ENCODE measurements at regions not wholly inside any gene's neighbourhood (a gene's known extent, or its start where the extent isn't known, plus 50 kb on each side); places are given as distances from the start of the nearest gene placed in this dataset.

- DNase-seq (ENCODE audit: low spot score), result peak; percentile 28
Measured at GRCh38 chr10:110413903-110414547, 83.7 kb upstream of the DUSP5 start.

- DNase-seq (ENCODE audit: low spot score), result peak; percentile 68
Measured at GRCh38 chr10:110414548-110415309, 83.0 kb upstream of the DUSP5 start.

- no peak for DNase-seq (ENCODE audit: low spot score)
Measured at GRCh38 chr10:110415809-110416208, 81.9 kb upstream of the DUSP5 start.

- DNase-seq (ENCODE audit: low spot score), result peak; percentile 83
Measured at GRCh38 chr10:110416776-110417711, 80.7 kb upstream of the DUSP5 start.

- no peak for DNase-seq (ENCODE audit: low spot score)
Measured at GRCh38 chr10:110418218-110418617, 79.5 kb upstream of the DUSP5 start.

GRCh38 chr10:110419265-110419664 lies 78.4 kb upstream of the DUSP5 start:
- no peak for DNase-seq (ENCODE audit: low spot score)

GRCh38 chr10:110420401-110421193 lies 77.1 kb upstream of the DUSP5 start:
- peak; percentile 86 for DNase-seq (ENCODE audit: low spot score)

- no peak for DNase-seq (ENCODE audit: low spot score)
Measured at GRCh38 chr10:110421512-110422138, 76.1 kb upstream of the DUSP5 start.

GRCh38 chr10:110422548-110422947 lies 75.2 kb upstream of the DUSP5 start:
- no peak for DNase-seq (ENCODE audit: low spot score)

- DNase-seq (ENCODE audit: low spot score), result no peak
Measured at GRCh38 chr10:110423650-110424049, 74.1 kb upstream of the DUSP5 start.

- no peak for DNase-seq (ENCODE audit: low spot score)
Measured at GRCh38 chr10:110425684-110426293, 71.9 kb upstream of the DUSP5 start.

- DNase-seq (ENCODE audit: low spot score), result no peak
Measured at GRCh38 chr10:110426294-110427181, 71.2 kb upstream of the DUSP5 start.

GRCh38 chr10:110429301-110429700 lies 68.4 kb upstream of the DUSP5 start:
- no peak for DNase-seq (ENCODE audit: low spot score)

- DNase-seq (ENCODE audit: low spot score), result no peak
Measured at GRCh38 chr10:110430340-110431273, 67.1 kb upstream of the DUSP5 start.

GRCh38 chr10:110431659-110432058 lies 66.0 kb upstream of the DUSP5 start:
- DNase-seq (ENCODE audit: low spot score), result no peak

GRCh38 chr10:110432084-110432483 lies 65.6 kb upstream of the DUSP5 start:
- no peak for DNase-seq (ENCODE audit: low spot score)

GRCh38 chr10:110432814-110433565 lies 64.7 kb upstream of the DUSP5 start:
- no peak for DNase-seq (ENCODE audit: low spot score)
